GM12892 (cell line): ENCODE measurements at regions not wholly inside any gene's neighbourhood (a gene's known extent, or its start where the extent isn't known, plus 50 kb on each side); places are given as distances from the start of the nearest gene placed in this dataset.

Experiments used
- POLR2AphosphoS5 ChIP-seq: IDR thresholded peaks from 2 replicates; pipeline ENCODE4 v1.6.1; 2011; ENCODE audit warnings: low read depth, low read length, control low read depth
- TAF1 ChIP-seq: IDR thresholded peaks from 2 replicates; pipeline ENCODE4 v1.6.1; 2011; ENCODE audit warnings: low read depth, mild to moderate bottlenecking, control low read depth, low read length, borderline replicate concordance

GRCh38 chr15:99454107-99454809 lies 111.5 kb upstream of the MEF2A start:
- no peak for TF ChIP-seq POLR2AphosphoS5
- TF ChIP-seq TAF1 = no peak
